Thyroid gland (tissue), 4 donors: ENCODE measurements at regions not wholly inside any gene's neighbourhood (a gene's known extent, or its start where the extent isn't known, plus 50 kb on each side); places are given as distances from the start of the nearest gene placed in this dataset.

Experiments used
- DNase-seq, 2 donors: peaks; one replicate each; pipeline ENCODE4 v3.0.0-alpha.2; 2019
- H3K27ac ChIP-seq, 3 donors: fragments of 200-600 bp; sonication (generic); 1 replicate in 2 of 3; 2 replicates in 1 of 3; pipeline ENCODE4 v1.5.1; 2016 to 2019; ENCODE audit warnings: mild to moderate bottlenecking in 1 of 3, moderate library complexity in 1 of 3
- H3K27me3 ChIP-seq: fragments of 200-600 bp; sonication (generic); one replicate; pipeline ENCODE4 v1.5.1; 2019
- H3K36me3 ChIP-seq, 2 donors: fragments of 200-600 bp; sonication (generic); one replicate each; pipeline ENCODE4 v1.5.1; 2016 to 2019
- H3K4me1 ChIP-seq, 2 donors: fragments of 200-600 bp; sonication (generic); one replicate each; pipeline ENCODE4 v1.5.1; 2017 to 2019
- H3K4me3 ChIP-seq, 3 donors: fragments of 200-600 bp; sonication (generic); replicated peaks in 1 of 3; 1 replicate in 2 of 3; 2 replicates in 1 of 3; pipeline ENCODE4 v1.5.1; 2016; ENCODE audit warnings: mild to moderate bottlenecking in 1 of 3
- H3K9me3 ChIP-seq: fragments of 200-600 bp; sonication (generic); one replicate; pipeline ENCODE4 v1.5.1; 2017
- CTCF ChIP-seq, 6 experiments: fragments of 200-600 bp in 3 of 6; fragments of 450-650 bp in 3 of 6; sonication (generic) in 3 of 6; IDR thresholded peaks; one replicate each; pipeline ENCODE4 v1.5.1; 2016 to 2019; ENCODE audit warnings: antibody characterized with exemption in 6 of 6, mild to moderate bottlenecking in 2 of 6, inconsistent platforms in 1 of 6, moderate library complexity in 1 of 6
- POLR2A ChIP-seq, 2 donors: fragments of 450-650 bp; IDR thresholded peaks; one replicate each; pipeline ENCODE4 v1.6.1; 2017; ENCODE audit warnings: antibody characterized with exemption in 2 of 2, mild to moderate bottlenecking in 2 of 2, moderate library complexity in 1 of 2
- WGBS, 2 donors: methylation state at CpG; one replicate each; pipeline ENCODE4 v1.1.5; 2017; 5-methylcytosine and 5-hydroxymethylcytosine counted together
- intact Hi-C: fragments of 100-400 bp; cut with DNase I; formaldehyde crosslinking; loops from one replicate; pipeline ENCODE4 v1.15.1; 2023

- peaks cover 0 to 3% of the 10 kb centered on the region in 2 donors for H3K4me1 ChIP-seq
- no peaks in the 10 kb centered on the region for H3K36me3 ChIP-seq
- H3K4me3 ChIP-seq: no peak overlapping the region
- H3K9me3 ChIP-seq: no peaks in the 10 kb centered on the region
- H3K27ac ChIP-seq: no peak overlapping the region
- WGBS, 2 donors: 87 to 88% methylated on average over 3 of the region's 3 CpGs
- intact Hi-C loops: no loop called here
- no peaks in the 10 kb centered on the region for H3K27me3 ChIP-seq
- no peak for DNase-seq
- TF ChIP-seq POLR2A (IDR thresholded peaks at IDR 0.05) (no peak), CTCF (IDR thresholded peaks at IDR 0.05) (no peak)
These were observed 247.6 kb downstream of the BCAT1 start for GRCh38 chr12:24701343-24701742.

- intact Hi-C loops: no loop called here
- TF ChIP-seq POLR2A (IDR thresholded peaks at IDR 0.05) (no peak), CTCF (IDR thresholded peaks at IDR 0.05) (no peak)
- no peak for DNase-seq
- 83 to 89% methylated on average over 2 of the region's 2 CpGs for WGBS, 2 donors
- peaks cover 0 to 6% of the 10 kb centered on the region in 2 donors for H3K4me1 ChIP-seq
- H3K4me3 ChIP-seq: no peak overlapping the region
- H3K27me3 ChIP-seq: no peaks in the 10 kb centered on the region
- no peaks in the 10 kb centered on the region for H3K36me3 ChIP-seq
- H3K27ac ChIP-seq: no peak overlapping the region
- no peaks in the 10 kb centered on the region for H3K9me3 ChIP-seq
These were observed 249.9 kb downstream of the BCAT1 start for GRCh38 chr12:24698972-24699371.

GRCh38 chr12:24697769-24698168 is 251.1 kb downstream of the BCAT1 start:
- TF ChIP-seq POLR2A (IDR thresholded peaks at IDR 0.05) (no peak), CTCF (IDR thresholded peaks at IDR 0.05) (no peak)
- intact Hi-C loops: no loop called here
- Histone ChIP-seq H3K27me3 (no peaks in the 10 kb centered on the region), H3K27ac (no peak overlapping the region), H3K4me1 (peaks cover 0 to 6% of the 10 kb centered on the region in 2 donors), H3K36me3 (no peaks in the 10 kb centered on the region), H3K4me3 (no peak overlapping the region), H3K9me3 (no peaks in the 10 kb centered on the region)
- no peak for DNase-seq
- 78 to 81% methylated on average over 2 of the region's 2 CpGs for WGBS, 2 donors

GRCh38 chr12:24697295-24697694 is 251.6 kb downstream of the BCAT1 start:
- no peak for DNase-seq
- H3K27ac ChIP-seq: no peak overlapping the region
- peaks cover 0 to 6% of the 10 kb centered on the region in 2 donors for H3K4me1 ChIP-seq
- no peak overlapping the region for H3K4me3 ChIP-seq
- 39 to 42% methylated on average over 2 of the region's 2 CpGs for WGBS, 2 donors
- H3K27me3 ChIP-seq: no peaks in the 10 kb centered on the region
- no peaks in the 10 kb centered on the region for H3K36me3 ChIP-seq
- no peak for TF ChIP-seq POLR2A (IDR thresholded peaks at IDR 0.05)
- TF ChIP-seq CTCF (IDR thresholded peaks at IDR 0.05): no peak
- no peaks in the 10 kb centered on the region for H3K9me3 ChIP-seq
- intact Hi-C loops: no loop called here

- Histone ChIP-seq H3K36me3 (no peaks in the 10 kb centered on the region), H3K9me3 (no peaks in the 10 kb centered on the region), H3K4me1 (peaks cover 0 to 6% of the 10 kb centered on the region in 2 donors), H3K27ac (no peak overlapping the region), H3K4me3 (no peak overlapping the region), H3K27me3 (no peaks in the 10 kb centered on the region)
- WGBS, 2 donors: 85 to 92% methylated on average over 6 of the region's 6 CpGs
- DNase-seq: no peak
- TF ChIP-seq CTCF (IDR thresholded peaks at IDR 0.05) (no peak), POLR2A (IDR thresholded peaks at IDR 0.05) (no peak)
- intact Hi-C loops: no loop called here
These were observed 252.1 kb downstream of the BCAT1 start for GRCh38 chr12:24696800-24697199.
